ENCODE measurements at regions not wholly inside any gene's neighbourhood (a gene's known extent, or its start where the extent isn't known, plus 50 kb on each side); places are given as distances from the start of the nearest gene placed in this dataset.
A peak's percentile ranks its signal among the peaks of the same experiment; 100 is the strongest.
"Not testable (repeated sequence)": the region's sequence is repeated elsewhere in the genome, so short reads cannot be mapped to it uniquely, and the experiment has no call there.

DNA sequence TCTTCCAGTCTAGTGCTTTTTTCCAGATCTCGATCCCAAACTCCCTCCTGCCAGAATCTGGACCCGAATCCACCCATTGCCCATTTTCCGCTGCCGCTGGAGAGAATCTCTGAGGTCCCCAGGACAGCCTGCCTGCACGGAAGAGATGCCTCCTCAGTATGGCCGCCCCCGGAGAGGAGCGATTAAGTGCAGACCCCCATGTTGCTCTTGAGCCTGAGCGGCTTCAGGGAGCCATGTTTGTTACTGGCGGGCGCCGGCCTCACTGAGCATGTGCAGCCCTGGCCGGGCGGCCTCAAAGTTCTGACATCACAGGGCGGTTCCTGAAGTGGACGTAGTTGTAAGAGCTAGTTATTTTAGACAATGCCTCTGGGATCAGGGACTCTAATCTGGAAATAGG lies 1342.9 kb downstream of the SPATA31A7 start:
- H3K27ac ChIP-seq (ENCODE audit: insufficient read depth, low read length); H3K79me1 ChIP-seq (ENCODE audit: low read depth in 1 of 2, low read length in 2 of 2); H3K18ac ChIP-seq (ENCODE audit: low read depth, low read length); H3K36me3 ChIP-seq (ENCODE audit: control insufficient read depth, insufficient read depth, low read length); intact Hi-C loops (cut with micrococcal nuclease); DNase-seq; H3K9ac ChIP-seq (ENCODE audit: low read depth, low read length); H2AK9ac ChIP-seq (replicated peaks; ENCODE audit: low read depth, low read length, poor library complexity); POLR2A ChIA-PET (ENCODE audit: unreplicated experiment); ATAC-seq (ENCODE audit: low read depth); H4K5ac ChIP-seq (ENCODE audit: low read depth, low read length); H3K14ac ChIP-seq (replicated peaks; ENCODE audit: low read depth, low read length); H2BK120ac ChIP-seq (ENCODE audit: low read depth, low read length); dilution Hi-C loops (cut with HindIII; ENCODE audit: low sequenced_read_pairs, unreplicated experiment); BruUV-seq (replicated peaks); H2BK20ac ChIP-seq (ENCODE audit: low read depth, low read length); in situ Hi-C loops (cut with MboI; ENCODE audit: low sequenced_read_pairs); H4K8ac ChIP-seq (ENCODE audit: low read depth in 2 of 2, low read length in 2 of 2); H3K4ac ChIP-seq (ENCODE audit: low read depth, low read length); H3K27me3 ChIP-seq (ENCODE audit: control insufficient read depth, insufficient read depth, low read length); H3K56ac ChIP-seq (ENCODE audit: extremely low read depth, insufficient read depth, low read length); H2BK5ac ChIP-seq (ENCODE audit: low read depth, low read length, poor library complexity, severe bottlenecking); CTCF ChIA-PET; H3K9me3 ChIP-seq (ENCODE audit: control insufficient read depth, insufficient read depth, low read length); H3K23ac ChIP-seq (ENCODE audit: low read depth, low read length); H2AFZ ChIP-seq (replicated peaks; ENCODE audit: low read length, poor library complexity); H4K91ac ChIP-seq (ENCODE audit: insufficient read depth, low read depth, low read length); H2BK15ac ChIP-seq (ENCODE audit: low read depth, low read length); H3K4me1 ChIP-seq (ENCODE audit: control insufficient read depth, insufficient read depth, low read length); H2AK5ac ChIP-seq (ENCODE audit: low read depth, low read length); H4K20me1 ChIP-seq (ENCODE audit: insufficient read depth, low read length); H3K9me1 ChIP-seq (ENCODE audit: insufficient read depth, low read length); H3K4me2 ChIP-seq (ENCODE audit: low read depth, low read length): not testable (repeated sequence)
- peak overlapping the region; percentile 38; the same call in 1 of the 2 replicates for H3K4me3 ChIP-seq (ENCODE audit: insufficient read depth, low read depth, low read length)
- WGBS, 2 experiments (ENCODE audit: extremely low coverage in 2 of 2, insufficient read length in 1 of 2) = no CpG with 5 or more reads among the region's 16 CpGs

DNA sequence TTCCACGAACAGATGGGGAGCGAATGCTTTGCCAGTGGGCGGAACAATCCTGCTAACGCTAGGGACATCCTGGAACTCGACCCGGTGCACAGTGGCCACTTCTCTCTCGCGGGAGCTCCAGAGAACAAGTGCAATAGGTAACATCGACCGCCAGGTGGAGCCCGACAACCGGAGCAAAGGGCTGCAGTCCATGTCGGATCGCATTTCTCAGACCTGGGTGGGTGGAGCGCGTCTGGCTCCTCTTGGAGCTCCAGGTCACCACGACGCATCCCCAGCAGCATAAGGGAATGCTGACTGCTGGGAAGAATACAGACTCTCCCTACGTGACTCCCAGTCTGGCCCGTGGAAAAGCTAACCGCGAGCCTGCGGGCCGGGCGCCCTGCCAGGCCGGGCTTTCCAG lies 1360.7 kb downstream of the SPATA31A7 start:
- H3K4me1 ChIP-seq (ENCODE audit: control insufficient read depth, insufficient read depth, low read length); H4K20me1 ChIP-seq (ENCODE audit: insufficient read depth, low read length); H4K5ac ChIP-seq (ENCODE audit: low read depth, low read length); H2BK15ac ChIP-seq (ENCODE audit: low read depth, low read length); H2AK9ac ChIP-seq (replicated peaks; ENCODE audit: low read depth, low read length, poor library complexity); H3K18ac ChIP-seq (ENCODE audit: low read depth, low read length); H3K14ac ChIP-seq (replicated peaks; ENCODE audit: low read depth, low read length); dilution Hi-C loops (cut with HindIII; ENCODE audit: low sequenced_read_pairs, unreplicated experiment); H3K27ac ChIP-seq (ENCODE audit: insufficient read depth, low read length); H3K4ac ChIP-seq (ENCODE audit: low read depth, low read length); H2AFZ ChIP-seq (replicated peaks; ENCODE audit: low read length, poor library complexity); H2BK5ac ChIP-seq (ENCODE audit: low read depth, low read length, poor library complexity, severe bottlenecking); H4K8ac ChIP-seq (ENCODE audit: low read depth in 2 of 2, low read length in 2 of 2); H3K9ac ChIP-seq (ENCODE audit: low read depth, low read length); H4K91ac ChIP-seq (ENCODE audit: insufficient read depth, low read depth, low read length); H2AK5ac ChIP-seq (ENCODE audit: low read depth, low read length); BruUV-seq (replicated peaks); H3K9me1 ChIP-seq (ENCODE audit: insufficient read depth, low read length); H2BK120ac ChIP-seq (ENCODE audit: low read depth, low read length); H3K23ac ChIP-seq (ENCODE audit: low read depth, low read length); CTCF ChIA-PET; H3K27me3 ChIP-seq (ENCODE audit: control insufficient read depth, insufficient read depth, low read length); H2BK20ac ChIP-seq (ENCODE audit: low read depth, low read length); POLR2A ChIA-PET (ENCODE audit: unreplicated experiment); H3K56ac ChIP-seq (ENCODE audit: extremely low read depth, insufficient read depth, low read length); H3K9me3 ChIP-seq (ENCODE audit: control insufficient read depth, insufficient read depth, low read length); intact Hi-C loops (cut with micrococcal nuclease); DNase-seq; H3K4me2 ChIP-seq (ENCODE audit: low read depth, low read length); H3K79me1 ChIP-seq (ENCODE audit: low read depth in 1 of 2, low read length in 2 of 2); H3K36me3 ChIP-seq (ENCODE audit: control insufficient read depth, insufficient read depth, low read length); H3K4me3 ChIP-seq (ENCODE audit: insufficient read depth, low read depth, low read length); in situ Hi-C loops (cut with MboI; ENCODE audit: low sequenced_read_pairs): not testable (repeated sequence)
- peak; percentile 89 for ATAC-seq (ENCODE audit: low read depth)
- WGBS, 2 experiments (ENCODE audit: extremely low coverage in 2 of 2, insufficient read length in 1 of 2) = no CpG with 5 or more reads among the region's 26 CpGs
